Tibial nerve (tissue), 4 donors: ENCODE measurements at regions not wholly inside any gene's neighbourhood (a gene's known extent, or its start where the extent isn't known, plus 50 kb on each side); places are given as distances from the start of the nearest gene placed in this dataset.

ENCODE experiments used
- EP300 ChIP-seq, 2 donors: sonication (generic); formaldehyde crosslinking; IDR thresholded peaks; one replicate each; pipeline ENCODE4 v1.6.1; 2017; ENCODE audit warnings: antibody characterized with exemption in 2 of 2, mild to moderate bottlenecking in 1 of 2
- POLR2A ChIP-seq, 2 donors: fragments of 450-650 bp; IDR thresholded peaks; one replicate each; pipeline ENCODE4 v1.6.1; 2017; ENCODE audit warnings: antibody characterized with exemption in 2 of 2, mild to moderate bottlenecking in 2 of 2, moderate library complexity in 2 of 2
- TF ChIP-seq, protein P1 (sequence below), 5 experiments: fragments of 200-600 bp in 3 of 5; fragments of 450-650 bp in 2 of 5; sonication (generic) in 3 of 5; IDR thresholded peaks; one replicate each; pipeline ENCODE4 v1.5.1; 2016 to 2019; ENCODE audit warnings: antibody characterized with exemption in 5 of 5, mild to moderate bottlenecking in 3 of 5, moderate library complexity in 2 of 5

GRCh38 chr2:7846607-7847006 lies 835.2 kb upstream of the ID2 start:
- TF ChIP-seq EP300 (IDR thresholded peaks at IDR 0.05) (no peak), POLR2A (IDR thresholded peaks at IDR 0.05) (no peak)
- TF ChIP-seq, protein P1, sequence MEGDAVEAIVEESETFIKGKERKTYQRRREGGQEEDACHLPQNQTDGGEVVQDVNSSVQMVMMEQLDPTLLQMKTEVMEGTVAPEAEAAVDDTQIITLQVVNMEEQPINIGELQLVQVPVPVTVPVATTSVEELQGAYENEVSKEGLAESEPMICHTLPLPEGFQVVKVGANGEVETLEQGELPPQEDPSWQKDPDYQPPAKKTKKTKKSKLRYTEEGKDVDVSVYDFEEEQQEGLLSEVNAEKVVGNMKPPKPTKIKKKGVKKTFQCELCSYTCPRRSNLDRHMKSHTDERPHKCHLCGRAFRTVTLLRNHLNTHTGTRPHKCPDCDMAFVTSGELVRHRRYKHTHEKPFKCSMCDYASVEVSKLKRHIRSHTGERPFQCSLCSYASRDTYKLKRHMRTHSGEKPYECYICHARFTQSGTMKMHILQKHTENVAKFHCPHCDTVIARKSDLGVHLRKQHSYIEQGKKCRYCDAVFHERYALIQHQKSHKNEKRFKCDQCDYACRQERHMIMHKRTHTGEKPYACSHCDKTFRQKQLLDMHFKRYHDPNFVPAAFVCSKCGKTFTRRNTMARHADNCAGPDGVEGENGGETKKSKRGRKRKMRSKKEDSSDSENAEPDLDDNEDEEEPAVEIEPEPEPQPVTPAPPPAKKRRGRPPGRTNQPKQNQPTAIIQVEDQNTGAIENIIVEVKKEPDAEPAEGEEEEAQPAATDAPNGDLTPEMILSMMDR (IDR thresholded peaks at IDR 0.05), result no peak
